SK-N-SH (cell line): ENCODE measurements at regions not wholly inside any gene's neighbourhood (a gene's known extent, or its start where the extent isn't known, plus 50 kb on each side); places are given as distances from the start of the nearest gene placed in this dataset.

ENCODE experiments used
- CTCF ChIA-PET: fragments of 300-600, 350-600 bp; formaldehyde crosslinking; extraction: SDS; loops from one replicate; lab custom pipeline; 2021; lab: Yijun Ruan, JAX
- POLR2A ChIA-PET: fragments of 350-600 bp; sonication (Branson Sonifier 250); formaldehyde crosslinking; extraction: SDS; loops from one replicate; lab custom pipeline; 2020; ENCODE audit warnings: antibody characterized with exemption, inconsistent platforms; lab: Yijun Ruan, JAX
- DNase-seq: peaks from one replicate; pipeline ENCODE4 v3.0.0; 2012
- H2AFZ ChIP-seq: fragments of 200-600 bp; sonication (generic); 2 replicates; pipeline ENCODE4 v1.8.1; 2016; ENCODE audit warnings: antibody characterized with exemption, mild to moderate bottlenecking, low read depth
- H3F3A ChIP-seq: fragments of 200-600 bp; sonication (generic); replicated peaks from 2 replicates; pipeline ENCODE3; 2016; ENCODE audit warnings: antibody characterized with exemption, mild to moderate bottlenecking; ENCODE audit not compliant: insufficient read depth
- H3K27ac ChIP-seq, 2 experiments: fragments of 200-500 bp in 1 of 2; fragments of 200-600 bp in 1 of 2; sonication (Bioruptor generic) in 1 of 2; sonication (generic), shearing (Covaris generic) in 1 of 2; 2 replicates each; pipeline versions ENCODE4 v1.5.1 to v1.6.1; 2014 to 2016; ENCODE audit warnings: low read depth in 2 of 2, inconsistent platforms in 1 of 2, low read length in 1 of 2, mild to moderate bottlenecking in 1 of 2, mixed read lengths in 1 of 2
- H3K27me3 ChIP-seq: fragments of 200-600 bp; sonication (generic), shearing (Covaris generic); 2 replicates; pipeline ENCODE4 v1.6.1; 2016; ENCODE audit warnings: mixed run types; ENCODE audit not compliant: insufficient read depth
- H3K36me3 ChIP-seq, 2 experiments: fragments of 200-500 bp in 1 of 2; fragments of 200-600 bp in 1 of 2; sonication (Bioruptor generic) in 1 of 2; sonication (generic) in 1 of 2; replicated peaks in 1 of 2; 2 replicates each; pipeline versions ENCODE3 to v1.5.1; 2014 to 2016; ENCODE audit warnings: low read length in 1 of 2, mild to moderate bottlenecking in 1 of 2; ENCODE audit not compliant: insufficient read depth in 2 of 2, control insufficient read depth in 1 of 2
- H3K4me1 ChIP-seq, 2 experiments: fragments of 200-500 bp in 1 of 2; fragments of 200-600 bp in 1 of 2; sonication (Bioruptor generic) in 1 of 2; sonication (generic), shearing (Covaris generic) in 1 of 2; 2 replicates each; pipeline versions ENCODE4 v1.5.1 to v1.6.1; 2014 to 2016; ENCODE audit warnings: low read depth in 1 of 2, low read length in 1 of 2, mixed run types in 1 of 2; ENCODE audit not compliant: insufficient read depth in 2 of 2, control insufficient read depth in 1 of 2
- H3K4me2 ChIP-seq: fragments of 200-600 bp; sonication (generic), shearing (Covaris generic); 2 replicates; pipeline ENCODE4 v1.6.1; 2017; ENCODE audit warnings: mixed run types
- H3K4me3 ChIP-seq, 2 experiments: fragments of 200-500 bp in 1 of 2; fragments of 200-600 bp in 1 of 2; sonication (Bioruptor generic) in 1 of 2; sonication (generic), shearing (Covaris generic) in 1 of 2; 2 replicates each; pipeline versions ENCODE4 v1.5.1 to v1.8.1; 2014 to 2016; ENCODE audit warnings: low read depth in 2 of 2, inconsistent platforms in 1 of 2, low read length in 1 of 2, mild to moderate bottlenecking in 1 of 2, mixed read lengths in 1 of 2, moderate library complexity in 1 of 2
- H3K79me2 ChIP-seq: fragments of 200-600 bp; sonication (generic); 2 replicates; pipeline ENCODE4 v1.8.1; 2017; ENCODE audit warnings: mild to moderate bottlenecking; ENCODE audit not compliant: insufficient read depth
- H3K9ac ChIP-seq: fragments of 200-600 bp; sonication (generic); 2 replicates; pipeline ENCODE4 v1.6.1; 2017; ENCODE audit warnings: mixed run types
- H3K9me2 ChIP-seq: fragments of 200-600 bp; sonication (generic); 2 replicates; pipeline ENCODE4 v1.6.1; 2017; ENCODE audit warnings: mixed run types
- H3K9me3 ChIP-seq: fragments of 200-600 bp; sonication (generic); 2 replicates; pipeline ENCODE4 v1.6.1; 2017; ENCODE audit warnings: mixed run types, mild to moderate bottlenecking, moderate library complexity
- H4K20me1 ChIP-seq: fragments of 200-600 bp; sonication (generic); 2 replicates; pipeline ENCODE4 v1.6.1; 2017; ENCODE audit warnings: mild to moderate bottlenecking, mixed run types; ENCODE audit not compliant: insufficient read depth
- CHD2 ChIP-seq: fragments of 150-350 bp; IDR thresholded peaks from 2 replicates; pipeline ENCODE4 v1.6.1; 2018; ENCODE audit warnings: low read length; ENCODE audit not compliant: partially characterized antibody
- ELF1 ChIP-seq: IDR thresholded peaks from 2 replicates; pipeline ENCODE4 v1.4.0; 2012
- EP300 ChIP-seq, 2 experiments: IDR thresholded peaks; 2 replicates each; pipeline versions ENCODE4 v1.4.0 to v1.6.1; 2012; ENCODE audit warnings: borderline replicate concordance in 1 of 2, low read depth in 1 of 2, low read length in 1 of 2
- EZH2phosphoT487 ChIP-seq: fragments of 200-600 bp; sonication (generic); IDR thresholded peaks from 2 replicates; pipeline ENCODE4 v1.6.1; 2017; ENCODE audit warnings: low read depth, mixed run types, mild to moderate bottlenecking, antibody characterized with exemption, moderate library complexity, borderline replicate concordance
- FOSL2 ChIP-seq: IDR thresholded peaks from 2 replicates; pipeline ENCODE4 v1.4.0; 2012; ENCODE audit warnings: low read depth, mild to moderate bottlenecking, moderate library complexity, borderline replicate concordance
- FOXM1 ChIP-seq: IDR thresholded peaks from 2 replicates; pipeline ENCODE4 v1.4.0; 2012; ENCODE audit warnings: low read depth, mild to moderate bottlenecking
- GABPA ChIP-seq: IDR thresholded peaks from 2 replicates; pipeline ENCODE4 v1.4.0; 2012; ENCODE audit warnings: low read depth, mild to moderate bottlenecking
- IRF3 ChIP-seq: fragments of 150-350 bp; IDR thresholded peaks from 2 replicates; pipeline ENCODE4 v1.6.1; 2016; ENCODE audit warnings: mild to moderate bottlenecking, low read depth, low read length
- MXI1 ChIP-seq: IDR thresholded peaks from 2 replicates; pipeline ENCODE4 v1.6.1; 2012; ENCODE audit warnings: mild to moderate bottlenecking, low read depth, low read length, improper control_type of control experiment
- NRF1 ChIP-seq: IDR thresholded peaks from 2 replicates; pipeline ENCODE4 v1.6.1; 2012; ENCODE audit warnings: low read depth, mild to moderate bottlenecking, low read length
- POLR2AphosphoS5 ChIP-seq: IDR thresholded peaks from 2 replicates; pipeline ENCODE4 v1.6.1; 2012; ENCODE audit warnings: low read depth, low read length
- RAD21 ChIP-seq: IDR thresholded peaks from 2 replicates; pipeline ENCODE4 v1.6.1; 2012; ENCODE audit warnings: mild to moderate bottlenecking, low read length
- RCOR1 ChIP-seq: fragments of 150-350 bp; IDR thresholded peaks from 2 replicates; pipeline ENCODE4 v1.6.1; 2017; ENCODE audit warnings: antibody characterized with exemption, low read length
- REST ChIP-seq: IDR thresholded peaks from 2 replicates; pipeline ENCODE4 v1.6.1; 2012; ENCODE audit warnings: mild to moderate bottlenecking, low read depth, low read length, moderate library complexity
- RFX5 ChIP-seq: IDR thresholded peaks from 2 replicates; pipeline ENCODE4 v1.6.1; 2012; ENCODE audit warnings: mild to moderate bottlenecking, improper control_type of control experiment, low read length
- SIN3A ChIP-seq: IDR thresholded peaks from 2 replicates; pipeline ENCODE4 v1.6.1; 2012; ENCODE audit warnings: low read depth, mild to moderate bottlenecking, low read length, moderate library complexity, borderline replicate concordance
- USF1 ChIP-seq: IDR thresholded peaks from 2 replicates; pipeline ENCODE4 v1.4.0; 2012; ENCODE audit warnings: low read depth, borderline replicate concordance
- YY1 ChIP-seq: IDR thresholded peaks from 2 replicates; pipeline ENCODE4 v1.4.0; 2012; ENCODE audit warnings: low read depth, mild to moderate bottlenecking
- ZBTB33 ChIP-seq: IDR thresholded peaks from 2 replicates; pipeline ENCODE4 v1.4.0; 2012; ENCODE audit warnings: low read depth, borderline replicate concordance
- WGBS: methylation state at CpG from one replicate; pipeline ENCODE4 v1.1.6; 2017; ENCODE audit warnings: low lambda C conversion rate; 5-methylcytosine and 5-hydroxymethylcytosine counted together
- TF ChIP-seq, protein P1 (sequence below): IDR thresholded peaks from 2 replicates; pipeline ENCODE4; 2012
- TF ChIP-seq, protein P2 (sequence below): IDR thresholded peaks from 2 replicates; pipeline ENCODE4 v1.4.0; 2012; ENCODE audit warnings: low read depth

- TF ChIP-seq REST, result no peak
- TF ChIP-seq YY1, result no peak
- TF ChIP-seq, protein P1, sequence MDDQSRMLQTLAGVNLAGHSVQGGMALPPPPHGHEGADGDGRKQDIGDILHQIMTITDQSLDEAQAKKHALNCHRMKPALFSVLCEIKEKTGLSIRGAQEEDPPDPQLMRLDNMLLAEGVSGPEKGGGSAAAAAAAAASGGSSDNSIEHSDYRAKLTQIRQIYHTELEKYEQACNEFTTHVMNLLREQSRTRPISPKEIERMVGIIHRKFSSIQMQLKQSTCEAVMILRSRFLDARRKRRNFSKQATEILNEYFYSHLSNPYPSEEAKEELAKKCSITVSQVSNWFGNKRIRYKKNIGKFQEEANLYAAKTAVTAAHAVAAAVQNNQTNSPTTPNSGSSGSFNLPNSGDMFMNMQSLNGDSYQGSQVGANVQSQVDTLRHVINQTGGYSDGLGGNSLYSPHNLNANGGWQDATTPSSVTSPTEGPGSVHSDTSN, result peak; percentile 13; the same call in 1 of the 2 replicates
- TF ChIP-seq EZH2phosphoT487, result no peak
- TF ChIP-seq ELF1, result no peak
- TF ChIP-seq MXI1, result no peak
- TF ChIP-seq CHD2, result no peak
- TF ChIP-seq RCOR1, result no peak
- TF ChIP-seq RFX5, result no peak
- TF ChIP-seq NRF1, result no peak
- no peak for TF ChIP-seq FOXM1
- TF ChIP-seq SIN3A, result no peak
- TF ChIP-seq FOSL2, result peak; percentile 56; the same call in 1 of the 2 replicates
- TF ChIP-seq, all 33 proteins: peak for 4
Observed at GRCh38 chr19:46951171-46951986, 68.3 kb upstream of the NPAS1 start (continued).

GRCh38 chr19:46952874-46953273 is 66.8 kb upstream of the NPAS1 start:
- no peak for DNase-seq
- H3K9me2 ChIP-seq, result no peaks in the 10 kb centered on the region
- peaks cover 34% of the 10 kb centered on the region for H3F3A ChIP-seq
- no peaks in the 10 kb centered on the region for H3K9me3 ChIP-seq
- no peak overlapping the region for H3K9ac ChIP-seq
- no peak overlapping the region for H3K4me3 ChIP-seq
- 87% methylated on average over 5 of the region's 5 CpGs for WGBS
- no peak overlapping the region for H3K27ac ChIP-seq
- no peak overlapping the region for H3K4me2 ChIP-seq
- ChIA-PET POLR2A (no interaction called here), CTCF (no interaction called here)
- peaks cover 93% of the 10 kb centered on the region for H3K79me2 ChIP-seq
- H3K27me3 ChIP-seq, result no peaks in the 10 kb centered on the region
- H4K20me1 ChIP-seq, result peaks cover 3% of the 10 kb centered on the region; the same call in 1 of the 2 replicates
- H3K4me1 ChIP-seq, result peaks cover 27 to 35% of the 10 kb centered on the region in 2 experiments
- peaks cover 3 to 5% of the 10 kb centered on the region in 2 experiments for H3K36me3 ChIP-seq
- no peak overlapping the region for H2AFZ ChIP-seq
- TF ChIP-seq ELF1 (no peak), USF1 (no peak), POLR2AphosphoS5 (no peak), EP300 (IDR thresholded peaks at IDR 0.05; ENCODE audit: borderline replicate concordance in 1 of 2, low read depth in 1 of 2, low read length in 1 of 2) (no peak), GABPA (no peak), ZBTB33 (no peak), EZH2phosphoT487 (no peak), IRF3 (no peak), RAD21 (no peak)
- TF ChIP-seq, protein P2, sequence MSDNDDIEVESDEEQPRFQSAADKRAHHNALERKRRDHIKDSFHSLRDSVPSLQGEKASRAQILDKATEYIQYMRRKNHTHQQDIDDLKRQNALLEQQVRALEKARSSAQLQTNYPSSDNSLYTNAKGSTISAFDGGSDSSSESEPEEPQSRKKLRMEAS, result no peak
- TF ChIP-seq, protein P1, result no peak
